ENCODE measurements at regions not wholly inside any gene's neighbourhood (a gene's known extent, or its start where the extent isn't known, plus 50 kb on each side); places are given as distances from the start of the nearest gene placed in this dataset.

DNA sequence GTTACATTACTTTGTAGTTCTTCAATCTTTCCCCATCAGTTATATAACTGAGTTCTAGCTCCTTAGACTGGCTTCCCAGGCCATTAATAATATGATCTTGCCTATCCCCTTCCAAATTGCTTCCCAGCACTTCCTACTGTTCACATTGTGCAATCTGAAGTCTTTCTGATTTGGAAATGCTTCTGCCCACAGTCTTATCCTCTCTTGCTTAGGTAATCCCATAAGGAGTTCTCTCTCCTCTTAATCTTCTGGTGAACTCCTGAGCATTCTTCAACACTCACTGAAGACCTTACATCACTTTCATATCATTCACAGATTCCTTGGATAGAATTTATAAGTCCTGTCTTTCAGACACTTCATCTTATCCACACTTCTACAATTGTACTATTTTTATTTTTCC is 132.7 kb upstream of the TTC29 start:
- no peak overlapping the region for H3K4me3 ChIP-seq
- no peaks in the 10 kb centered on the region for H3K27me3 ChIP-seq
- no peak overlapping the region for H3K27ac ChIP-seq
- no peaks in the 10 kb centered on the region for H3K36me3 ChIP-seq
- DNase-seq, result no peak
- peaks cover 0 to 4% (median 0%) of the 10 kb centered on the region in 4 donors for H3K4me1 ChIP-seq
- no peaks in the 10 kb centered on the region for H3K9me3 ChIP-seq
- intact Hi-C loops (cut with DNase I; ENCODE audit: low total_unique reads) (no loop called here), in situ Hi-C loops (cut with MboI; ENCODE audit: low pct_ligation_motif_present in 1 of 4, low pct_unique_long_range_greater_than_20kb in 1 of 4, low sequenced_read_pairs in 3 of 4) (loop anchor here in 2 of 4 donors (25.0 kb wide), 1 partner anchor 741 kb away; no protein-coding TSS in a partner anchor)
- TF ChIP-seq POLR2AphosphoS5 (IDR thresholded peaks at IDR 0.05) (no peak), POLR2A (IDR thresholded peaks at IDR 0.05) (no peak), EP300 (IDR thresholded peaks at IDR 0.05; ENCODE audit: low read depth) (no peak)
- TF ChIP-seq, protein P1, sequence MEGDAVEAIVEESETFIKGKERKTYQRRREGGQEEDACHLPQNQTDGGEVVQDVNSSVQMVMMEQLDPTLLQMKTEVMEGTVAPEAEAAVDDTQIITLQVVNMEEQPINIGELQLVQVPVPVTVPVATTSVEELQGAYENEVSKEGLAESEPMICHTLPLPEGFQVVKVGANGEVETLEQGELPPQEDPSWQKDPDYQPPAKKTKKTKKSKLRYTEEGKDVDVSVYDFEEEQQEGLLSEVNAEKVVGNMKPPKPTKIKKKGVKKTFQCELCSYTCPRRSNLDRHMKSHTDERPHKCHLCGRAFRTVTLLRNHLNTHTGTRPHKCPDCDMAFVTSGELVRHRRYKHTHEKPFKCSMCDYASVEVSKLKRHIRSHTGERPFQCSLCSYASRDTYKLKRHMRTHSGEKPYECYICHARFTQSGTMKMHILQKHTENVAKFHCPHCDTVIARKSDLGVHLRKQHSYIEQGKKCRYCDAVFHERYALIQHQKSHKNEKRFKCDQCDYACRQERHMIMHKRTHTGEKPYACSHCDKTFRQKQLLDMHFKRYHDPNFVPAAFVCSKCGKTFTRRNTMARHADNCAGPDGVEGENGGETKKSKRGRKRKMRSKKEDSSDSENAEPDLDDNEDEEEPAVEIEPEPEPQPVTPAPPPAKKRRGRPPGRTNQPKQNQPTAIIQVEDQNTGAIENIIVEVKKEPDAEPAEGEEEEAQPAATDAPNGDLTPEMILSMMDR (IDR thresholded peaks at IDR 0.05), result no peak

DNA sequence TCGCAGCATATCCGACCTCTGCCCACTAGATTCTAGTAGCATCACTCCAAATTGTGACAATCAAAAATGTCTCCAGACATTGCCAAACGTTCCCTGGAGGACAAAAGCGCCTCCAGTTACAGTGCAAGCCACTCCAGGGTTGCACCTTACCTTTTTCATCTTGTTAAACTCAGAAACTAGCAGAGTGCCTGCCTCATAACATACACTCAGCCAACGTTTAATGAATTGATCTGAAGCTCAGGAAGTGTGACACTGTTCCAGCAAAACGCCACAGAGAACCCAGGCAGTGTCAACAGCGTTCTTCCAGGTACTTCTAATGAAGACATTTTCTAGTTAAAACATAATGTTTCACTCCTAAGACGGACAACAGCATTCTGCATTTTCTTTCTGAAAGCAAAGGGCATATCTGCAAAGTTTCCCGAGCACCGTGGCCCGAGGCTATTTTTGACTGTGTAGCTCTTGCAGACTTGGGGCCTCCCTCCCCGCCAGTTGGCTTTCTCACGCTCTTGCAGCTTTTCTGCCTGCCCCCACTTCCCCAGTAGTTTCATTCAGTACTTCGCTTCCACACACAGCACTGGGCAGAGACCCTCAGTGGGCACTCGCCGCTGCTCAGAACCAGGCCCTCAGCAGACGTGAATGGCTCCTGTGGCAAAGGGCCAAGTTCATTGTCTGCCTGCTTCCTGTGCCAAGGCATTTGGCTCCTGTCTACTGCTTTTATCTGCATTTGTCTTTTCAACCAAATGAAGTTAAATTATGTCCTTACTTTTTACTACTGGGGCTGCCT is 133.4 kb upstream of the TTC29 start:
- in situ Hi-C loops (cut with MboI; ENCODE audit: low pct_ligation_motif_present in 1 of 4, low pct_unique_long_range_greater_than_20kb in 1 of 4, low sequenced_read_pairs in 3 of 4) (loop anchor here in 2 of 4 donors (25.0 kb wide), 1 partner anchor 742 kb away; no protein-coding TSS in a partner anchor), intact Hi-C loops (cut with DNase I; ENCODE audit: low total_unique reads) (no loop called here)
- no peak overlapping the region for H3K27ac ChIP-seq
- DNase-seq, result no peak
- peaks cover 0 to 4% (median 0%) of the 10 kb centered on the region in 4 donors for H3K4me1 ChIP-seq
- TF ChIP-seq POLR2A (IDR thresholded peaks at IDR 0.05) (no peak), EP300 (IDR thresholded peaks at IDR 0.05; ENCODE audit: low read depth) (no peak), POLR2AphosphoS5 (IDR thresholded peaks at IDR 0.05) (no peak)
- TF ChIP-seq, protein P1 (IDR thresholded peaks at IDR 0.05), result no peak
- no peaks in the 10 kb centered on the region for H3K27me3 ChIP-seq
- H3K9me3 ChIP-seq, result no peaks in the 10 kb centered on the region
- no peaks in the 10 kb centered on the region for H3K36me3 ChIP-seq
- WGBS, 2 donors (ENCODE audit: low coverage in 1 of 2), result 66 to 83% methylated on average over 9 to 17 of the region's 17 CpGs
- no peak overlapping the region for H3K4me3 ChIP-seq

DNA sequence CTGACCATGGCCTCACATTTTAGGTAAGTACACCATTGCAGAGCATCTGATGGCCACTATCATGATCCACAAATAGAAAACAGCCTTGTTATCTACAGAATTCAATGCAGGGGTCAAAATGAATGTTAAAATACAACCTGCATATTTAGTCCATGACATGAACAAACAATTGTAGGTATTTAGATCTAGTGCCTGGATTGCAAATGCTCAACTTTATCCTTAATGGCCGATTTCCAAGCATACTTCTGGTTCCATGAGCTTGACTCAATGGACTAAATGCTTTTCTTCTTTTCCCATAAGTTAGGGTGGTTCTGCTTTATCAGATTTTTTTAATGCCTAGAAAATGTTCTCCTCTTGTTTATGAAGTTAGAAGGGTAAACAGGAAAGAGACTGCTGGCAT is 139.2 kb upstream of the TTC29 start:
- Histone ChIP-seq H3K9me3 (no peaks in the 10 kb centered on the region), H3K4me3 (no peak overlapping the region), H3K27ac (no peak overlapping the region), H3K27me3 (no peaks in the 10 kb centered on the region), H3K36me3 (no peaks in the 10 kb centered on the region), H3K4me1 (no peaks in the 10 kb centered on the region)
- TF ChIP-seq POLR2AphosphoS5 (IDR thresholded peaks at IDR 0.05) (no peak), POLR2A (IDR thresholded peaks at IDR 0.05) (no peak), EP300 (IDR thresholded peaks at IDR 0.05; ENCODE audit: low read depth) (no peak)
- TF ChIP-seq, protein P1 (IDR thresholded peaks at IDR 0.05), result no peak
- WGBS, 2 donors (ENCODE audit: low coverage in 1 of 2), result 40 to 83% methylated on average over 1 of the region's 1 CpG
- in situ Hi-C loops (cut with MboI; ENCODE audit: low pct_ligation_motif_present in 1 of 4, low pct_unique_long_range_greater_than_20kb in 1 of 4, low sequenced_read_pairs in 3 of 4), result loop anchor here in 2 of 4 donors (25.0 kb wide), 1 partner anchor 748 kb away; no protein-coding TSS in a partner anchor
- no peak for DNase-seq
- intact Hi-C loops (cut with DNase I; ENCODE audit: low total_unique reads), result no loop called here

DNA sequence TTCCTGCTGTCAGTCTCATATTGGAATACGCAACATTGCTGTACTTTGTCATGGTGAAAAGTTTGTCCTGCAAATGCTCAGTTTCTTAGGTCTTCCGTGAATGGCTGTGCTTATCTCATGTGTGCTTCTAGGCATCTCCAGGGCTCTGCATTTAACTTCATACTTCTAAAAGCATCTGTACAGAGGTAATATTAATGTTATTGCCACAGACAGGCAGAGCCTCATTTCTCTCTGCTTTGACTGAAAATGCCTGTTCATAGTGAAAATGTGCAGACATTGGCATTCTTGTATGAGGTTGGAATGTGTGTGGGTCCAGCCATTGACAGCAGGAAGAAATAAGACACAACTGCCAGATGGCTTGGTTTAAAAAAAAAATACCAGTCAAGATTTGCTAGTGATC is 140.1 kb upstream of the TTC29 start:
- no peak overlapping the region for H3K4me3 ChIP-seq
- no peaks in the 10 kb centered on the region for H3K27me3 ChIP-seq
- TF ChIP-seq, protein P1 (IDR thresholded peaks at IDR 0.05), result no peak
- TF ChIP-seq POLR2AphosphoS5 (IDR thresholded peaks at IDR 0.05), result no peak
- no peak for TF ChIP-seq EP300 (IDR thresholded peaks at IDR 0.05; ENCODE audit: low read depth)
- TF ChIP-seq POLR2A (IDR thresholded peaks at IDR 0.05), result no peak
- DNase-seq, result no peak
- H3K9me3 ChIP-seq, result no peaks in the 10 kb centered on the region
- in situ Hi-C loops (cut with MboI; ENCODE audit: low pct_ligation_motif_present in 1 of 4, low pct_unique_long_range_greater_than_20kb in 1 of 4, low sequenced_read_pairs in 3 of 4) (loop anchor here in 2 of 4 donors (25.0 kb wide), 1 partner anchor 748 kb away; no protein-coding TSS in a partner anchor), intact Hi-C loops (cut with DNase I; ENCODE audit: low total_unique reads) (no loop called here)
- no peaks in the 10 kb centered on the region for H3K36me3 ChIP-seq
- H3K4me1 ChIP-seq, result no peaks in the 10 kb centered on the region
- 94% methylated on average over 2 of the region's 2 CpGs; no CpG with 5 or more reads in 1 of the 2 donors for WGBS, 2 donors (ENCODE audit: low coverage in 1 of 2)
- H3K27ac ChIP-seq, result no peak overlapping the region
